HG02938 (cell line): ENCODE measurements at regions not wholly inside any gene's neighbourhood (a gene's known extent, or its start where the extent isn't known, plus 50 kb on each side); places are given as distances from the start of the nearest gene placed in this dataset.

Source experiments
- ATAC-seq: cut with Tn5 transposase; IDR thresholded peaks from one replicate; pipeline ENCODE4 v1.9.1; 2021; ENCODE audit warnings: mild to moderate bottlenecking, moderate library complexity; ENCODE audit not compliant: unreplicated experiment

GRCh38 chr5:38032149-38032548 lies 192.3 kb upstream of the GDNF start:
- ATAC-seq: no peak

DNA sequence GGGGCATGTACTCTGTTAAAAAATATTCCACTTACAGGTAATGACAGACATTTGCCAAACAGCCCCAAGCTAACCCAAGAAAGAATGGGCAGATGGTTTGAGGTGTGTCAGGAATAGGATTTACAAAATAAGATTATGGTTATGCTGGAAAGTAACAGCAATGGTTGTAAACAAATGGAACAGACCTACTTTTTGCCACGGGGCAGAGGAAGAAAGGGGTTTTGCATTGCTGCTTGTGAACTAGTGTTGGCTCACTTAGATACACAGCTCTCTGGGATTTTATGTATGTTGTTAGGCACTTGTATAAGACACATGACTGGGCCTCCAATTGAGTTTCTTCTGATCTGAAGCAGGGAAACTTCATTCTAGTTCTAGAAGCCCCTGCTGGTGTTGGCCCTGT lies 191.5 kb upstream of the GDNF start:
- ATAC-seq: no peak

DNA sequence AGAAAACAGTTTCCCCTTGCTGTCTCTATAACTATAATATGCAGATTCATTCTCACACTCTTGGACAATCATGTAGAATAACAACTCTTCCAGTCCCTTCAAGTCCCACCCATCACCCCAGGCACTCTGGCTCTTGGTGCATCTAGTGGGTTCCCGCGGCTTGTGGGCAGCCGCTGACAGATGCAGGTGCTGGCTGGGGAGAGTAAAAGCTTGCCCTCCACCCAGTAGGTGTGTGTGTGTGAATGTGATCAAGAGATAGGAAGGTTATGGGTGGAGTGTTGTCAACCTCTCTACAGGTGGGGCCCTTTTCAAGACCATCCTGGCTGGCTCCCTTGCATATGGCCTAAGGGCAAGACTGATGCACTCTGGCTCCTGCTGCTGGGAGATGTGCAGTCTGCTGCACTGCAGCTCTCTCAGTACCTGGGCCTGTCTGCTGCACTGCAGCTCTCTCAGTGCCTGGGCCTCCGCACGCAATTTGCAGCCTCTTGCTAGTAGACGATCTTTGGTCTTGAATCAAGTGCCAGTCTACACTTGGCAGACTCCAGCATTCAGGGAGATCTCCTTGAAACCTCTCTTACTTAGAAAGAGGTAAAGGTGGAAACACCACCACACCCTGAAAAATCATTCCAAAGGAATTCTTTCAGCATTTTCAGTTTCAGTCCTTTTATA lies 189.7 kb upstream of the GDNF start:
- no peak for ATAC-seq

DNA sequence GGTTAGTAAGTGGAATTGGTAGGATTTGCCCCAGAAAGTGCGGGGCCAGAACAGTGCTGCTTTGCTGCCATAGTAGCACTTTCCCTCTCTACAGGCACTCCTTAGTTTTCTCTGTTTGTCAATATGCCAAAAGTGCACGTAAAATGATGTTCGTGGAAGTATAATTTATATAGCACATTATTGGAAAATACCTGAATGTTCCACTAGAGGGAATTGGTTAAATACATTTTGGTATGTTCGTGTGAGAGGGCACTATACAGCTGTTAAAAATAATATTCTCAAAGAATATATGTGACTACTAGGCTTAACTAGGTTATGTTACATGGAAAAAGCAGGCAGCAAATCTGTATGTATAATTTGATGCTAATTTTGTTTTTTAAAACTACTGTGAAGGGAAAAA lies 184.0 kb upstream of the GDNF start:
- ATAC-seq: no peak

DNA sequence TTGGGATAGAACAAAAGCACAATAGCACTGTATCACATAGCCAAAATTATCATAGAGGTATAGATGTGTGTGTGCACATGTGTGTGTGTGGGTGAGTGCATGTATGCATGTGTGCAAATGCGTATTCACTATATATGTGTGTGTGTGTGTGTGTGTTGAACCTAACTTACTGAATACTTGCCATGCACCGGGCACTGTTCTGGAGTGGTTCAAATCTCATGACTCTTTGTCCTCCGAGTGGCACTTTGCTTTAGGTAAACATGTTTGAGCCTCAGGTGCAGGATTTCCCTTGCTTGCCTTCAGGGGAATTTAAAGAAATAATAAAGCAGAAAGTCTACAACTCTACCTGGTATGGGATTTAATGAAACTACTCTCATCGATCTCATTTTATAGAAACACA lies 183.5 kb upstream of the GDNF start:
- ATAC-seq: no peak

DNA sequence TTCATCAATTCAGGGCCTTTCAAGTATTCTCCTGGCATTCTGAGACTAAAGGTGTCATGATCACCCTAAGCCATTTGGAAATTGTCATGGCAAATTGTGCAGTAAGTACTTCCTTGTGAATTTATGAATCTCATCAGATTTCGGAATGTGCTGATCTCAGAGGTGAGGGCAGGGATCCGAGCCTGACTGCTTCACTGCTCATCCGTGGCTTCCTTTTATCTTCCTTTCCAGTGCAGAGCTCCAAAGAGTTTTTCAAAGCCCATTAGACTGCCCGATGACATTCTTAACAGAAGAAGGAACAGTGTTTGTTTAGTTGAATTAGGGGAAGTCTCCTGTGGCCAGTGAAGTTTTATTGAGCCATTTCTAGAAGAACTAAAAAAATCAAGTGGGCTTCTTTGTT lies 182.8 kb upstream of the GDNF start:
- no peak for ATAC-seq

- ATAC-seq: no peak
Observed at GRCh38 chr5:38018016-38018415, 178.2 kb upstream of the GDNF start.

- no peak for ATAC-seq
Observed at GRCh38 chr5:38013107-38013506, 173.3 kb upstream of the GDNF start.

DNA sequence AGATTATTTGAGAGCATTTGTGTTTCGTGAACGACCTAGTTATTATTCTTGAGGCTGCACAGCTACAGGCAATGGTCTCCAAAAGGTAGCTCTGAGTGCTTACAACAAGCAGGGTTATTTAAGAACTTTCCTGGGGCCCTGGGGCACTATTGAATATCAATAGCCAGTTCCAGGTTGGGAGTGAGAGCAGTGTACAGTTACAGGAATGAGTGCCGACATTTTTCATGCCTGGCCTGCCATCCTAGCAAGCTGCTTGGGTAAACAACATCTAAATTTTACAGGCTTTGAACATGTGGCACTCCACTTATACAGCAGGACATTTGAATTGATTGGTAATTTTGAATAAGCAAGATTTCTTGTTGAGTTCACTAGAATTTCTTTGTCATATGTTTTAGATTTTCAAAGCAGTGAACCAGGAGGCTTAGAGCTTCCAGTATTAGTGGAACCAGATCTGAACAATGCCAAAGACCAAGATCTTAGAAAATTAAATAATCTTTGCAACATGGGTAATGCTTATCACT lies 171.9 kb upstream of the GDNF start:
- ATAC-seq: no peak

DNA sequence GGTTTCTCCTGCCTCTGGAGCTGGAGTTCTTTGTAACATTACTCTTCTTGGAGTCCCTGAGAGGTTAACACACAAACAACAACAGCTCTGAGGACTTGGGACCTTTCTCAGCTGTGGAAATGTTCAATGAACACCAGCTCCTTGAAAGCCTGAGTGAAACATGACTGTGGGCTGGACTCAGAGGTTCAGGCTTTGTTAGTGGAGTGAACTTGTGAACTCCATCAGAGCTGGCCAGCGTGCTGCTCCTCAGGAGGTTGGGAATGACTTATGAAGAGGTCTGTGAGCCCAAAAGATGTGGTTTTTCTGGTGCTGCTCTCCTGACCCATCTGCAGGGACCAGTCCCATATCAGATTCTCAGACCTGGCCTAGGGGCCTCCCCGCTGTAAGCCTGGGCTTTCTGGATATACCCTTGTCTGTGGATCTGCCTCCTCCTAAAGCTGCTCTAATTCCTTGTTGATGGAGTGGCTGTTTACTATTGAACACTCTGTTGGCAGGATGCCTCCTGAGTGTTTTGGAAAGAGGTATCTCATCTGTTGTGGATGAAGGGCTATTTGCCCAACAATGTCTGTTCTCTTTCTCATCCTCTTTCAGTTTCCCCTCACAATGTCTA lies 170.0 kb upstream of the GDNF start:
- ATAC-seq: no peak

DNA sequence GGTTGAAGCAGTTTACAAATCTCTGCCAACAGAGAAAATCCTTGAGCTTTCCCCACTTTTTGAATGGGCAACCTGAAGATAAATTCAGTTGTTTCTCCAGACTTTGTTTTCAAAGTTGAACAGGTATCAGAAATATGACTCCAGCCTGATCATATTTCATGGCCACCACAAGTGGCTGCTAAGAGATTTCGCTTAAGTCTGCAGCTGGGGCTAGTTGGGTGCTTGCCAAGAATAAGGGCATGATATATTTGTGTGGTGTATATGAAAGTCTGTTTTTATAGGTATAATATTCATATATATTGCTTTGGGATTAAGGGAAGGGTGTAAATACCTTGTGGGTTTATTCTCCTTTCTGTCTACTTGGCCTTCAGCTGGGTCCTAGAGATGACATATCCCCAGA lies 168.4 kb upstream of the GDNF start:
- ATAC-seq: no peak

DNA sequence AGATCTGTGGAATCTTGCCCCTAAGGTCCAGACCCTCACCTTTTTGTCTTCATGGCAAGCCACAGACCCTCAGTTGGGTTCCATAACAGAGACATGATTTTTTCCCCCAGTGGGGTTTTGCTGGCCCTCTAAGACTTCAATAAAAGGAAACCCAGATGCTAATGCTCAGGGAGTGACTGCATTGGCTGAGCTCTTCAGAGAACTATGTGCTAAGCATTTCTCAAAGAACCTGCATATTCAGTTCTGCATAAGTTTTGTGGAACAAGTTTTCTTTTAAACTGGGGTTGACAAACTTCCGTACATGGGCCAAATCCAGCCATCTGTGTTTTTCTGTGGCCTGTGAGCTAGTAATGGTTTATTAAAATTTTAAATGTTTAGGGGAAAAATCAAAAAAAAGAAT lies 159.8 kb upstream of the GDNF start:
- ATAC-seq: no peak

- no peak for ATAC-seq
Observed at GRCh38 chr5:37996918-37997317, 157.1 kb upstream of the GDNF start.

DNA sequence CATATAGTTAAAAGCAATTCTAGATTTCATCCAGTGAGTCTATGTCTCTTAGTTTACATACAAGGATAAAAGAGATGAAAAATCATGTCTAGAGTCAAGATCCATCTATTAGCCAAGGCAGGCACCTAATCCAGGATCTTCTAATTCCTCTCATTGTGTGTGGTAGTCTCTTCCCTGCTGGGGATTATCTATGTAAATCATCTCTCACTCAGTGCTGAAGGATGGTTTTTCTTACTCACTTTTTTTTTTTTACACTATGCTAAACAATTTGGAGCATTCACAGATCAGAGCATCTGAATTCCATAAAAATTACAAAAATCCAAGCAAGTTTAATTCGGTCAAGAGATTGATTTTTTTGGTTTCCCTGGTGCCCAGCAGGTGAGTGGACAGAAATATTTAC lies 154.9 kb upstream of the GDNF start:
- ATAC-seq: no peak

GRCh38 chr5:37991301-37992299 lies 151.8 kb upstream of the GDNF start:
- no peak for ATAC-seq

DNA sequence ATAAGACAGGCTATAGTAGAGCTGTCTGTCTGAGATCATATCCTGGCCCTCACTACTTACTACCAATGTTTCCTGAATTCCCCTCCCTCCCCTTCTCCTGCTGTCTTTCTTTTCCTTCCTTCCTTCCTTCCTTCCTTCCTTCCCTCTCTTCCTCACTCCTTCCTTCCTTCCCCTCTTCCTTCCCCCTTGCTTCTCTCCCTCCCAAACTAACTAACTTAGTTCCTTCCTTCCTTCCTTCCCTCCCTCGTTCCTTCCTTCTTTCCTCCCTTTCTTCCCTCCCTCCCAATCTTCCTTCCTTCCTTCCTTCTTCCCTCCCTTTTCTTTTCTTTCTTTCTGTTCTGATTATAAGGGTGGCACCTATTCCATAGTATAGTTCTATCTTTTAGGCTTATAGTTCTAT lies 150.0 kb upstream of the GDNF start:
- no peak for ATAC-seq

DNA sequence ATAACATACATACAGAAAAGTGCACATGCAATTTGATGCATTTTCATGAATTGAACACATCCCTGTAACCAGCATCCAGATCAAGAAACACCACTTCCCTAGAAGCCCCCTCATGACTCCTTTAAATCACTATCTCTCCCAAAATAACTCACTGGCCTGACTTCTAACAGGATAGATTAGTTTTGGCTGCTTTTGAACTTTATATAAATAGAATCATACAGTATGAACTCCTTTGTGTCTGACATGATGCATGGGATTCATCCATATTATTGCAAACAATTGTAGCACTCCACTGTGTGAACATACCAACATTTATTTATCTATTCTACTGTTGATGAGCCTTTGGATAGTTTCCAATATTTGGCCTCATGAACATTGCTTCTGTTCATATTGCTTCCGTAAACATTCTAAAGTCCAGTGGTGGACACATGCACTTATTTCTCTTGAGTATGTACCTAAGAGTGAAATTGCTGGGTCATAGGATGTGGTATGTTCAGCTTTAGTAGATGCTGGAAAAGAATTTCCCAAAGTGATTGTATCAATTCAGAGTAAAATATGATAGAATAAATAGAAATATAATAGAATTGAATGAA lies 148.7 kb upstream of the GDNF start:
- no peak for ATAC-seq

- no peak for ATAC-seq
Observed at GRCh38 chr5:37984300-37984699, 144.5 kb upstream of the GDNF start.

GRCh38 chr5:37983463-37983862 lies 143.6 kb upstream of the GDNF start:
- no peak for ATAC-seq

- no peak for ATAC-seq
Observed at GRCh38 chr5:37979559-37979958, 139.7 kb upstream of the GDNF start.

DNA sequence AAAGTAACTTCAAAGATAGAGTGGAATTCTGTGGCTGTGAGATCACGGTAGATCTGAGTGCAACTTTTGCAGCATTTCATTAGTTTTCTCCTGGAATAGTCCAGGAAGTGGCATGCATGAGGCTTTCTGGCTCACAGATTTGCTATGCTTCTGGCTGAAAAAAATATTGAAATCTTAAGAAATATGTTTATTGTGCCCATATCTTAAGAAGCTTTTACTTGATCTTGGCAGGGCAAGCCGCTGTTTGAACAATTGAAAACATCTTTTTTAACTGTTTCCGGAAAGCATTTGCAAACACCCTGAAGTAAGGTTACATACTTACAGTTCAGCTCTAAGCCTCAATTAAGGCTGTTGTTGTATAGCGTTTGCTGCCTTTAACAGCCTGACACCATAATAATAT lies 135.7 kb upstream of the GDNF start:
- no peak for ATAC-seq
